ENCODE measurements at regions not wholly inside any gene's neighbourhood (a gene's known extent, or its start where the extent isn't known, plus 50 kb on each side); places are given as distances from the start of the nearest gene placed in this dataset.

DNA sequence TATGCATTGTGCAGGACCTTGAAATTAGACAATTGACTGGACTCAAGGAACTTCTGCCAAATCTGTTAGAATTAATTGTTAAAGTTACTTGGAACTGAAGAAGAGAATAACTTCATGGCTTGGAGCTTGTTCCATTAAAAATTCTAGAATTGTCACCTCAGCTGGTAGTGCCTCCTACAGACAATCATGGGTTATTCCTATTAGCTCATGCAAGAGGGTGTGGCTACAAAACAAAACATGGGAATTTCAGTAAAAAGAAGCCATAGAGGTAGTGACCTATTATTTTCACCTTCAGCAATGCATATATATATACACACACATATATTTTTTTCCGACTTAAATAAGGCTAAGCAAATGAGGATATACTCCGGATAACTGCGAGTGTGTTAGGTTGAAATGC, 181.9 kb upstream of the DTNA start:
- Histone ChIP-seq H4K20me1 (replicated peaks in 1 of 2; ENCODE audit: control insufficient read depth in 1 of 2, insufficient read depth in 2 of 2, low read length in 2 of 2) (no peaks in the 10 kb centered on the region), H3K23me2 (ENCODE audit: low read depth, low read length) (no peaks in the 10 kb centered on the region), H3K56ac (replicated peaks; ENCODE audit: insufficient read length, low read depth, low read length) (no peak overlapping the region), H2AFZ (ENCODE audit: low read length) (no peak overlapping the region), H3K4me2 (ENCODE audit: insufficient read depth in 1 of 2, low read depth in 2 of 2, low read length in 2 of 2) (no peak overlapping the region), H4K91ac (replicated peaks; ENCODE audit: insufficient read length, low read length) (no peak overlapping the region), H3K79me1 (ENCODE audit: low read depth, low read length) (no peaks in the 10 kb centered on the region; the same call in 1 of the 2 replicates), H3K27me3 (replicated peaks in 1 of 4; ENCODE audit: control insufficient read depth in 3 of 4, extremely low read depth in 1 of 4, insufficient read depth in 3 of 4, low read length in 3 of 4) (no peaks in the 10 kb centered on the region), H2AK5ac (ENCODE audit: low read depth, low read length) (no peak overlapping the region), H2BK5ac (ENCODE audit: low read depth, low read length) (no peak overlapping the region), H2BK20ac (ENCODE audit: low read length) (no peak overlapping the region), H3K23ac (ENCODE audit: insufficient read length) (no peak overlapping the region), H4K5ac (ENCODE audit: insufficient read length, low read depth, low read length) (no peak overlapping the region), H3K9ac (replicated peaks in 1 of 4; ENCODE audit: extremely low read depth in 1 of 4, low read depth in 3 of 4, low read length in 3 of 4) (no peak overlapping the region), H3K79me2 (ENCODE audit: control insufficient read depth in 1 of 2, insufficient read depth in 2 of 2, low read length in 2 of 2) (peaks cover 0 to 10% of the 10 kb centered on the region in 2 experiments; a peak in 2 of 4 replicates), H3K14ac (ENCODE audit: insufficient read length) (no peak overlapping the region), H3K9me3 (ENCODE audit: insufficient read depth in 2 of 2, low read depth in 1 of 2, low read length in 1 of 2) (no peaks in the 10 kb centered on the region), H2BK12ac (ENCODE audit: low read depth, low read length) (no peak overlapping the region), H2BK15ac (ENCODE audit: low read length) (no peak overlapping the region), H3K18ac (ENCODE audit: extremely low read depth, low read length) (no peak overlapping the region), H3K36me3 (ENCODE audit: control insufficient read depth in 2 of 4, insufficient read depth in 4 of 4, low read length in 3 of 4) (no peaks in the 10 kb centered on the region), H3K4me1 (replicated peaks in 1 of 4; ENCODE audit: control insufficient read depth in 3 of 4, insufficient read depth in 4 of 4, low read length in 3 of 4) (peaks cover 0 to 2% (median 0%) of the 10 kb centered on the region in 4 experiments; a peak in 2 of 7 replicates), H3K4ac (replicated peaks; ENCODE audit: insufficient read length, low read depth, low read length) (no peak overlapping the region), H3K27ac (ENCODE audit: low read depth, low read length) (no peak overlapping the region), H4K8ac (ENCODE audit: extremely low read depth, insufficient read depth, low read length) (no peak overlapping the region), H3K4me3 (ENCODE audit: extremely low read depth in 1 of 4, insufficient read depth in 2 of 4, low read depth in 3 of 4, low read length in 4 of 4) (no peak overlapping the region), H2BK120ac (replicated peaks; ENCODE audit: low read depth, low read length) (no peak overlapping the region)
- DNase-seq (ENCODE audit: low read depth in 1 of 2, low spot score in 2 of 2): no peak
- ChIA-PET CTCF (ENCODE audit: partially characterized antibody) (interaction anchor here (0.9 to 1.6 kb wide), 6 partner anchors 9 to 47 kb away, joined by 3 to 4 read pairs (median 3); no protein-coding TSS in a partner anchor), POLR2A (ENCODE audit: partially characterized antibody) (no interaction called here)
- no peak for FAIRE-seq
- WGBS, 2 experiments (ENCODE audit: extremely low coverage in 1 of 2, insufficient coverage in 1 of 2, insufficient read length in 1 of 2, insufficient replicate concordance in 2 of 2, low coverage in 1 of 2, low lambda C conversion rate in 2 of 2, missing lambda C conversion rate in 1 of 2): 87% methylated on average over 3 of the region's 3 CpGs; no CpG with 5 or more reads in 1 of the 2 experiments
- TF ChIP-seq JUN (IDR thresholded peaks at IDR 0.05; ENCODE audit: low read depth, low read length): no peak
- TF ChIP-seq, protein P1, sequence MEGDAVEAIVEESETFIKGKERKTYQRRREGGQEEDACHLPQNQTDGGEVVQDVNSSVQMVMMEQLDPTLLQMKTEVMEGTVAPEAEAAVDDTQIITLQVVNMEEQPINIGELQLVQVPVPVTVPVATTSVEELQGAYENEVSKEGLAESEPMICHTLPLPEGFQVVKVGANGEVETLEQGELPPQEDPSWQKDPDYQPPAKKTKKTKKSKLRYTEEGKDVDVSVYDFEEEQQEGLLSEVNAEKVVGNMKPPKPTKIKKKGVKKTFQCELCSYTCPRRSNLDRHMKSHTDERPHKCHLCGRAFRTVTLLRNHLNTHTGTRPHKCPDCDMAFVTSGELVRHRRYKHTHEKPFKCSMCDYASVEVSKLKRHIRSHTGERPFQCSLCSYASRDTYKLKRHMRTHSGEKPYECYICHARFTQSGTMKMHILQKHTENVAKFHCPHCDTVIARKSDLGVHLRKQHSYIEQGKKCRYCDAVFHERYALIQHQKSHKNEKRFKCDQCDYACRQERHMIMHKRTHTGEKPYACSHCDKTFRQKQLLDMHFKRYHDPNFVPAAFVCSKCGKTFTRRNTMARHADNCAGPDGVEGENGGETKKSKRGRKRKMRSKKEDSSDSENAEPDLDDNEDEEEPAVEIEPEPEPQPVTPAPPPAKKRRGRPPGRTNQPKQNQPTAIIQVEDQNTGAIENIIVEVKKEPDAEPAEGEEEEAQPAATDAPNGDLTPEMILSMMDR (IDR thresholded peaks at IDR 0.05; ENCODE audit: control extremely low read depth in 1 of 3, insufficient read depth in 1 of 3, low read depth in 1 of 3, low read length in 3 of 3): peak in 1 of 3 experiments; percentile 9; a peak in 1 of 4 replicates
